ENCODE measurements at regions not wholly inside any gene's neighbourhood (a gene's known extent, or its start where the extent isn't known, plus 50 kb on each side); places are given as distances from the start of the nearest gene placed in this dataset.

- in situ Hi-C loops (cut with HindIII; ENCODE audit: low sequenced_read_pairs): no loop called here
These were observed 215.1 kb upstream of the CPEB2 start for GRCh38 chr4:14787221-14787620.

GRCh38 chr4:14787894-14788293 is 214.4 kb upstream of the CPEB2 start:
- in situ Hi-C loops (cut with HindIII; ENCODE audit: low sequenced_read_pairs): no loop called here

GRCh38 chr4:14790494-14790893 is 211.8 kb upstream of the CPEB2 start:
- in situ Hi-C loops (cut with HindIII; ENCODE audit: low sequenced_read_pairs): no loop called here

- in situ Hi-C loops (cut with HindIII; ENCODE audit: low sequenced_read_pairs): no loop called here
These were observed 209.5 kb upstream of the CPEB2 start for GRCh38 chr4:14792702-14793227.

GRCh38 chr4:14800977-14801376 is 201.3 kb upstream of the CPEB2 start:
- in situ Hi-C loops (cut with HindIII; ENCODE audit: low sequenced_read_pairs): loop anchor here (5.0 kb wide), 1 partner anchor 819 kb away; no protein-coding TSS in a partner anchor

GRCh38 chr4:14802596-14802995 is 199.7 kb upstream of the CPEB2 start:
- in situ Hi-C loops (cut with HindIII; ENCODE audit: low sequenced_read_pairs): loop anchor here (5.0 kb wide), 1 partner anchor 820 kb away; no protein-coding TSS in a partner anchor

GRCh38 chr4:14807856-14808255 is 194.4 kb upstream of the CPEB2 start:
- in situ Hi-C loops (cut with HindIII; ENCODE audit: low sequenced_read_pairs): no loop called here

GRCh38 chr4:14809203-14809602 is 193.1 kb upstream of the CPEB2 start:
- in situ Hi-C loops (cut with HindIII; ENCODE audit: low sequenced_read_pairs): no loop called here

- in situ Hi-C loops (cut with HindIII; ENCODE audit: low sequenced_read_pairs): no loop called here
These were observed 192.2 kb upstream of the CPEB2 start for GRCh38 chr4:14810121-14810520.

GRCh38 chr4:14810568-14810967 is 191.7 kb upstream of the CPEB2 start:
- in situ Hi-C loops (cut with HindIII; ENCODE audit: low sequenced_read_pairs): no loop called here

GRCh38 chr4:14812101-14812500 is 190.2 kb upstream of the CPEB2 start:
- in situ Hi-C loops (cut with HindIII; ENCODE audit: low sequenced_read_pairs): no loop called here

- in situ Hi-C loops (cut with HindIII; ENCODE audit: low sequenced_read_pairs): no loop called here
These were observed 185.5 kb upstream of the CPEB2 start for GRCh38 chr4:14816623-14817261.

- in situ Hi-C loops (cut with HindIII; ENCODE audit: low sequenced_read_pairs): no loop called here
These were observed 178.1 kb upstream of the CPEB2 start for GRCh38 chr4:14824189-14824588.

GRCh38 chr4:14827111-14827510 is 175.2 kb upstream of the CPEB2 start:
- in situ Hi-C loops (cut with HindIII; ENCODE audit: low sequenced_read_pairs): no loop called here

GRCh38 chr4:14829795-14830194 is 172.5 kb upstream of the CPEB2 start:
- in situ Hi-C loops (cut with HindIII; ENCODE audit: low sequenced_read_pairs): no loop called here

- in situ Hi-C loops (cut with HindIII; ENCODE audit: low sequenced_read_pairs): no loop called here
These were observed 170.9 kb upstream of the CPEB2 start for GRCh38 chr4:14831416-14831815.

GRCh38 chr4:14833053-14833452 is 169.2 kb upstream of the CPEB2 start:
- in situ Hi-C loops (cut with HindIII; ENCODE audit: low sequenced_read_pairs): no loop called here

- in situ Hi-C loops (cut with HindIII; ENCODE audit: low sequenced_read_pairs): no loop called here
These were observed 167.9 kb upstream of the CPEB2 start for GRCh38 chr4:14834382-14834781.

- in situ Hi-C loops (cut with HindIII; ENCODE audit: low sequenced_read_pairs): no loop called here
These were observed 167.0 kb upstream of the CPEB2 start for GRCh38 chr4:14835288-14835687.

GRCh38 chr4:14835708-14836425 is 166.4 kb upstream of the CPEB2 start:
- in situ Hi-C loops (cut with HindIII; ENCODE audit: low sequenced_read_pairs): no loop called here

GRCh38 chr4:14837860-14838259 is 164.4 kb upstream of the CPEB2 start:
- in situ Hi-C loops (cut with HindIII; ENCODE audit: low sequenced_read_pairs): no loop called here
